ENCODE measurements at regions not wholly inside any gene's neighbourhood (a gene's known extent, or its start where the extent isn't known, plus 50 kb on each side); places are given as distances from the start of the nearest gene placed in this dataset.

DNA sequence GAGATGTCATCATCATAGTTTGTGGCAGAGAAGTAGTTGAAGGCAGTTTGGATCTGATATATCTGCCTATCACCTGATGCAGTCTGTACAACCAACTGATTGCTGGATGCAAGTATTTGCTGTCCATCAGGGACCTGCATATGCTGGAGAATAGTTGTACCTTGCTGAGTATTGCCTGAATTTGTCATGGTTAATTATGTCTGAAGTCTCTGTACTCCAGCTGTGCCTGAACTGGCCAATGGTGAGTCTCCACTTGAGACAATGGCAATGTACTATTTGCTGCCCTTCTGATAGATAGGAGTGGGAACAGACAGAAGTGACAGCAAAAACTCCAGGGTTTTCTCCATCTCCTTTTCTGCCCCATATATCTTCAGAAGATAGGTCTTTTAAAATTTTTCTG lies 531.5 kb downstream of the EPHA7 start:
- no peak for TF ChIP-seq GABPA (IDR thresholded peaks at IDR 0.05; ENCODE audit: low read depth)
- TF ChIP-seq, protein P1, sequence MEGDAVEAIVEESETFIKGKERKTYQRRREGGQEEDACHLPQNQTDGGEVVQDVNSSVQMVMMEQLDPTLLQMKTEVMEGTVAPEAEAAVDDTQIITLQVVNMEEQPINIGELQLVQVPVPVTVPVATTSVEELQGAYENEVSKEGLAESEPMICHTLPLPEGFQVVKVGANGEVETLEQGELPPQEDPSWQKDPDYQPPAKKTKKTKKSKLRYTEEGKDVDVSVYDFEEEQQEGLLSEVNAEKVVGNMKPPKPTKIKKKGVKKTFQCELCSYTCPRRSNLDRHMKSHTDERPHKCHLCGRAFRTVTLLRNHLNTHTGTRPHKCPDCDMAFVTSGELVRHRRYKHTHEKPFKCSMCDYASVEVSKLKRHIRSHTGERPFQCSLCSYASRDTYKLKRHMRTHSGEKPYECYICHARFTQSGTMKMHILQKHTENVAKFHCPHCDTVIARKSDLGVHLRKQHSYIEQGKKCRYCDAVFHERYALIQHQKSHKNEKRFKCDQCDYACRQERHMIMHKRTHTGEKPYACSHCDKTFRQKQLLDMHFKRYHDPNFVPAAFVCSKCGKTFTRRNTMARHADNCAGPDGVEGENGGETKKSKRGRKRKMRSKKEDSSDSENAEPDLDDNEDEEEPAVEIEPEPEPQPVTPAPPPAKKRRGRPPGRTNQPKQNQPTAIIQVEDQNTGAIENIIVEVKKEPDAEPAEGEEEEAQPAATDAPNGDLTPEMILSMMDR (IDR thresholded peaks at IDR 0.05; ENCODE audit: insufficient read depth, low read length): no peak
- Histone ChIP-seq H3K4me3 (replicated peaks; ENCODE audit: insufficient read depth, low read length) (no peak overlapping the region), H3K27me3 (ENCODE audit: insufficient read depth, poor library complexity, severe bottlenecking) (no peaks in the 10 kb centered on the region), H3K27ac (replicated peaks) (no peak overlapping the region)
- no peak for DNase-seq (ENCODE audit: low read depth in 1 of 2, low spot score in 1 of 2)

DNA sequence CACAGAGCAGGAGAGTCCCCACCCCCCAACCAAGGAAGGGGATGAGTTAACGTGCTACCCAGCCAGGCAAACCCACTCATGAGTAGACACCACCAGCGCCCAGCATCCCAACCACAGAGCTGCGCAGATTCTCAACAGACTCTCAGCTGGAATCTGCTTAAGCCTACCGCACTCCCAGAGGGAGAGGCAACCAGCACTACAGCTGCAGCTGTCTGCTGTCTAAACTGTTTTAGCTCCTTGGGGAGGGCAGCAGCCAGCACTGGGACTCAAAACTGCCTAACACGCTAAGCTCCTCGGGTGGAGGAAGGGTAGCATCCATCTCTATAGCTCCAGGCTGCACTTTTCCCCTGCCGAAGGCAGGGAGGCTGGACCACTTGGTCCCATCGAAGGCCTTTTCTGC lies 539.8 kb downstream of the EPHA7 start:
- Histone ChIP-seq H3K27ac (replicated peaks) (no peak overlapping the region), H3K4me3 (replicated peaks; ENCODE audit: insufficient read depth, low read length) (no peak overlapping the region), H3K27me3 (ENCODE audit: insufficient read depth, poor library complexity, severe bottlenecking) (no peaks in the 10 kb centered on the region)
- no peak for DNase-seq (ENCODE audit: low read depth in 1 of 2, low spot score in 1 of 2)
- TF ChIP-seq GABPA (IDR thresholded peaks at IDR 0.05; ENCODE audit: low read depth) (no peak), SPI1 (IDR thresholded peaks at IDR 0.05; ENCODE audit: borderline replicate concordance, low read depth) (no peak), POLR2AphosphoS5 (IDR thresholded peaks at IDR 0.05; ENCODE audit: low read depth) (no peak)
- TF ChIP-seq, protein P2, sequence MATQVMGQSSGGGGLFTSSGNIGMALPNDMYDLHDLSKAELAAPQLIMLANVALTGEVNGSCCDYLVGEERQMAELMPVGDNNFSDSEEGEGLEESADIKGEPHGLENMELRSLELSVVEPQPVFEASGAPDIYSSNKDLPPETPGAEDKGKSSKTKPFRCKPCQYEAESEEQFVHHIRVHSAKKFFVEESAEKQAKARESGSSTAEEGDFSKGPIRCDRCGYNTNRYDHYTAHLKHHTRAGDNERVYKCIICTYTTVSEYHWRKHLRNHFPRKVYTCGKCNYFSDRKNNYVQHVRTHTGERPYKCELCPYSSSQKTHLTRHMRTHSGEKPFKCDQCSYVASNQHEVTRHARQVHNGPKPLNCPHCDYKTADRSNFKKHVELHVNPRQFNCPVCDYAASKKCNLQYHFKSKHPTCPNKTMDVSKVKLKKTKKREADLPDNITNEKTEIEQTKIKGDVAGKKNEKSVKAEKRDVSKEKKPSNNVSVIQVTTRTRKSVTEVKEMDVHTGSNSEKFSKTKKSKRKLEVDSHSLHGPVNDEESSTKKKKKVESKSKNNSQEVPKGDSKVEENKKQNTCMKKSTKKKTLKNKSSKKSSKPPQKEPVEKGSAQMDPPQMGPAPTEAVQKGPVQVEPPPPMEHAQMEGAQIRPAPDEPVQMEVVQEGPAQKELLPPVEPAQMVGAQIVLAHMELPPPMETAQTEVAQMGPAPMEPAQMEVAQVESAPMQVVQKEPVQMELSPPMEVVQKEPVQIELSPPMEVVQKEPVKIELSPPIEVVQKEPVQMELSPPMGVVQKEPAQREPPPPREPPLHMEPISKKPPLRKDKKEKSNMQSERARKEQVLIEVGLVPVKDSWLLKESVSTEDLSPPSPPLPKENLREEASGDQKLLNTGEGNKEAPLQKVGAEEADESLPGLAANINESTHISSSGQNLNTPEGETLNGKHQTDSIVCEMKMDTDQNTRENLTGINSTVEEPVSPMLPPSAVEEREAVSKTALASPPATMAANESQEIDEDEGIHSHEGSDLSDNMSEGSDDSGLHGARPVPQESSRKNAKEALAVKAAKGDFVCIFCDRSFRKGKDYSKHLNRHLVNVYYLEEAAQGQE (IDR thresholded peaks at IDR 0.05; ENCODE audit: insufficient replicate concordance, low read depth): no peak
- TF ChIP-seq, protein P1 (IDR thresholded peaks at IDR 0.05; ENCODE audit: insufficient read depth, low read length): no peak

DNA sequence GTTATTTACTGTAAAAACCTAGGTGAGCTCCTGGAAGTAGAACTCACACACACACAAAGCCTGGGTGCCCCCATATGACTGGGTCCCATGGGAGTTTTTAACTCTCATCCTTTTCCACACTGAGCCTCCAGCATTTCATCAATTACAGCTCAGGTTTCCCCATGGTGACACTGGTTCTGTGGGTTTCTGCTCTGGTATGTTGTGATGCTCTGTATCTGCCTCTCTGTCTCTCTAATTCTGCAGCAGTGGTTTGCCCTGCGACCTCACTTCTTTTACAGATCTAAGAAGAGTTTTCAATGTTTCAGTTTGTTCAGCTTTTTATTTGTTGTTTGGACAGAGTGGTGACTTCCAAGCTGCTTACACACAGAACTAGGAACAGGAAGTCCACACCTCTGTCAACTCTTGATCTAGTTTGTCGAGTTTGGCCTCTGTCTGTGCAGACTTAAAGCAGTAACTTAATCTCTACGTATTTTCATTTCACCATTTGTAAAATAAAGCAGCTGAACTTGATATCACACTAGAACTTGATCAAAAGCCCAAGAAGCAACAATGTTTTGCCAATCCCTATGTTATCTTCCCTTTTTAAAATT lies 554.3 kb downstream of the EPHA7 start:
- no peak overlapping the region for H3K4me3 ChIP-seq (replicated peaks; ENCODE audit: insufficient read depth, low read length)
- TF ChIP-seq, protein P2 (IDR thresholded peaks at IDR 0.05; ENCODE audit: insufficient replicate concordance, low read depth): no peak
- TF ChIP-seq SPI1 (IDR thresholded peaks at IDR 0.05; ENCODE audit: borderline replicate concordance, low read depth) (no peak), GABPA (IDR thresholded peaks at IDR 0.05; ENCODE audit: low read depth) (no peak), POLR2AphosphoS5 (IDR thresholded peaks at IDR 0.05; ENCODE audit: low read depth) (no peak)
- TF ChIP-seq, protein P1 (IDR thresholded peaks at IDR 0.05; ENCODE audit: insufficient read depth, low read length): no peak
- no peaks in the 10 kb centered on the region for H3K27me3 ChIP-seq (ENCODE audit: insufficient read depth, poor library complexity, severe bottlenecking)
- H3K27ac ChIP-seq (replicated peaks): no peak overlapping the region
- no peak for DNase-seq (ENCODE audit: low read depth in 1 of 2, low spot score in 1 of 2)

DNA sequence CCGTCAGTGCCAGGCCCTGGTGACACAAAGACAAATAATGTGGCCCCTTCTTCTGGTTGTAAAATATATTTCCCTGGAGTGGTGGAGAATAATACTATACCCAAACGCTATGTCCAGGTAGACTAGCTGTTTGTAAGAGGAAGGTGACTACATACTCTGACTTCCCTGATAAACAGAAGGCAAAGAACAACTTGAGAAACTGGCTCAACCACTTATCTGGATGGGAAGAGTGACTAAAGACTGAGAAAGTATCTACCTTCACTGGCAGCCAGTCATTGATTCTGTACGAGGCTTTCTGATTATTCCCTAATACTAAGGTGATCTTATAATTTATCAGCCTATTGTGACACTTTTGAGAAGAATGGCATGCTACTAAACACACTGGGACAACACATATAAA lies 569.7 kb downstream of the EPHA7 start:
- no peaks in the 10 kb centered on the region for H3K27me3 ChIP-seq (ENCODE audit: insufficient read depth, poor library complexity, severe bottlenecking)
- H3K27ac ChIP-seq (replicated peaks): no peak overlapping the region
- DNase-seq (ENCODE audit: low read depth in 1 of 2, low spot score in 1 of 2): no peak
- no peak overlapping the region for H3K4me3 ChIP-seq (replicated peaks; ENCODE audit: insufficient read depth, low read length)
- TF ChIP-seq SPI1 (IDR thresholded peaks at IDR 0.05; ENCODE audit: borderline replicate concordance, low read depth): no peak
- TF ChIP-seq POLR2AphosphoS5 (IDR thresholded peaks at IDR 0.05; ENCODE audit: low read depth): no peak
- TF ChIP-seq, protein P1 (IDR thresholded peaks at IDR 0.05; ENCODE audit: insufficient read depth, low read length): no peak
- TF ChIP-seq, protein P2 (IDR thresholded peaks at IDR 0.05; ENCODE audit: insufficient replicate concordance, low read depth): no peak
- no peak for TF ChIP-seq GABPA (IDR thresholded peaks at IDR 0.05; ENCODE audit: low read depth)
